ENCODE measurements at regions not wholly inside any gene's neighbourhood (a gene's known extent, or its start where the extent isn't known, plus 50 kb on each side); places are given as distances from the start of the nearest gene placed in this dataset.
A peak's percentile ranks its signal among the peaks of the same experiment; 100 is the strongest.

DNA sequence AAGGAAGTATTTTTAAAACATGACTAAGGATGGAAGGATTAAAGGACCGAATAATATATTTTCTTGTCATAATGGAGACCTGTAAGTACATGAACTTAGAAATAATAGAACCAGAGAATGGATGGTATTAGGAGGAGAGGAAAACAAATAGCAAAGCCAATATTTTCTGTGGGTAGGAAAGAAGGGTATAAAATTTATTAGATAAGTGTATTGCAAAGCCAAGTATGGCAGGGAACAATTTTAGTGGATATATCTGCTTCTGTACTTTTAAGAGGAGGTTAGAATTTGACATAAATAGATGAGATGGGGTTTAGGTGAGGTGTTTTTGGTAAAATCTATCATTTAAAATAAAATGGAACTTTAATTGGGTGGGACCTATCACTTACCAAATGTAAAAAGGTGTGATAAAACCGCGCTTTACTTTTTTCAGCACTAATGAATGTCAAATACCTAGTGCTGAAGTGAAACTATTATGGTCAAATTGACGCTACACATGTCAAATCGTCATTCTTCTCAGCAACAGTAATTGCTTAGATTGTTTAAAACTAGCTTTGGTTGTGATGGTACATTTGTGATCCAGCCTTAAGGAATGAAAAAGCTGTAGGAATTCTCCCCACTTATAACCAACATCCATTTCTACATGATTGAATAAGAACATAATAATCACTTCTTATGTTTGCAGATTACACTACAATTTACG lies 78.1 kb upstream of the ZEB2 start:
- Histone ChIP-seq H3K4me2 (ENCODE audit: extremely low read depth, insufficient read depth, low read length) (no peak overlapping the region), H2AFZ (ENCODE audit: low read length) (no peak overlapping the region), H3K9me3 (ENCODE audit: control insufficient read depth, insufficient read depth, low read depth, low read length) (no peaks in the 10 kb centered on the region), H3K4me3 (replicated peaks in 1 of 4; ENCODE audit: control extremely low read depth in 1 of 4, insufficient read depth in 1 of 4, low read depth in 3 of 4, low read length in 4 of 4) (no peak overlapping the region), H3K4me1 (ENCODE audit: control insufficient read depth, extremely low read depth, insufficient read depth, low read length) (peaks cover 3% of the 10 kb centered on the region), H3K36me3 (ENCODE audit: control insufficient read depth, insufficient read depth, low read length) (no peaks in the 10 kb centered on the region), H3K27me3 (ENCODE audit: control insufficient read depth, insufficient read depth, low read length) (no peaks in the 10 kb centered on the region), H4K20me1 (ENCODE audit: control insufficient read depth, extremely low read depth, insufficient read depth, low read length) (no peaks in the 10 kb centered on the region), H3K79me2 (ENCODE audit: control insufficient read depth, insufficient read depth, low read length) (no peaks in the 10 kb centered on the region), H3K9ac (ENCODE audit: insufficient read depth, low read length) (no peak overlapping the region), H3K27ac (ENCODE audit: insufficient read depth, low read length) (no peak overlapping the region)
- DNase-seq (ENCODE audit: low read depth in 2 of 2): no peak
- no peak for TF ChIP-seq EZH2 (IDR thresholded peaks at IDR 0.05; ENCODE audit: low read length, missing control alignments)

DNA sequence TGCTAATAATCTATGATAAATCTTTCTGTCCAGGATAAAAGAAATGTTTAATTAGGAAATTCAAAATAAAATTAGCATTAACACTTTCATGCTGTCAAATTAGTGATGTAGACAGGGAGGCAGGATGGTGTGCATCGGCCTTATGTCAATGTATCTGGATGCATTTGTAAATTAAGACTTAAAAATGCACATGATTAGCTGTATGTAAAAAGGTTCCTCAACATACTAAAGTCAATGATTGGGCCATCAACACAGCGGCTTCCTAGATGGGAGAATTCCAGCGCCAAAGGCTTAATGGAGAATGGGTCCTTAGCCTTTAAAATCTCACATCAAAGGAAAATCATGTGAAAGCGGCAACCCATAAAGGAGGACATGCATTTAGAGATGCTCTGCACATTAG lies 77.5 kb upstream of the ZEB2 start:
- Histone ChIP-seq H3K4me2 (ENCODE audit: extremely low read depth, insufficient read depth, low read length) (no peak overlapping the region), H3K36me3 (ENCODE audit: control insufficient read depth, insufficient read depth, low read length) (no peaks in the 10 kb centered on the region), H4K20me1 (ENCODE audit: control insufficient read depth, extremely low read depth, insufficient read depth, low read length) (no peaks in the 10 kb centered on the region), H3K9ac (ENCODE audit: insufficient read depth, low read length) (no peak overlapping the region), H2AFZ (ENCODE audit: low read length) (no peak overlapping the region), H3K9me3 (ENCODE audit: control insufficient read depth, insufficient read depth, low read depth, low read length) (no peaks in the 10 kb centered on the region), H3K4me3 (replicated peaks in 1 of 4; ENCODE audit: control extremely low read depth in 1 of 4, insufficient read depth in 1 of 4, low read depth in 3 of 4, low read length in 4 of 4) (no peak overlapping the region), H3K27ac (ENCODE audit: insufficient read depth, low read length) (no peak overlapping the region), H3K4me1 (ENCODE audit: control insufficient read depth, extremely low read depth, insufficient read depth, low read length) (peaks cover 3% of the 10 kb centered on the region), H3K27me3 (ENCODE audit: control insufficient read depth, insufficient read depth, low read length) (no peaks in the 10 kb centered on the region), H3K79me2 (ENCODE audit: control insufficient read depth, insufficient read depth, low read length) (no peaks in the 10 kb centered on the region)
- no peak for DNase-seq (ENCODE audit: low read depth in 2 of 2)
- TF ChIP-seq, protein P1, sequence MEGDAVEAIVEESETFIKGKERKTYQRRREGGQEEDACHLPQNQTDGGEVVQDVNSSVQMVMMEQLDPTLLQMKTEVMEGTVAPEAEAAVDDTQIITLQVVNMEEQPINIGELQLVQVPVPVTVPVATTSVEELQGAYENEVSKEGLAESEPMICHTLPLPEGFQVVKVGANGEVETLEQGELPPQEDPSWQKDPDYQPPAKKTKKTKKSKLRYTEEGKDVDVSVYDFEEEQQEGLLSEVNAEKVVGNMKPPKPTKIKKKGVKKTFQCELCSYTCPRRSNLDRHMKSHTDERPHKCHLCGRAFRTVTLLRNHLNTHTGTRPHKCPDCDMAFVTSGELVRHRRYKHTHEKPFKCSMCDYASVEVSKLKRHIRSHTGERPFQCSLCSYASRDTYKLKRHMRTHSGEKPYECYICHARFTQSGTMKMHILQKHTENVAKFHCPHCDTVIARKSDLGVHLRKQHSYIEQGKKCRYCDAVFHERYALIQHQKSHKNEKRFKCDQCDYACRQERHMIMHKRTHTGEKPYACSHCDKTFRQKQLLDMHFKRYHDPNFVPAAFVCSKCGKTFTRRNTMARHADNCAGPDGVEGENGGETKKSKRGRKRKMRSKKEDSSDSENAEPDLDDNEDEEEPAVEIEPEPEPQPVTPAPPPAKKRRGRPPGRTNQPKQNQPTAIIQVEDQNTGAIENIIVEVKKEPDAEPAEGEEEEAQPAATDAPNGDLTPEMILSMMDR (conservative IDR thresholded peaks at IDR 0.05 in 1 of 2, IDR thresholded peaks at IDR 0.05 in 1 of 2; ENCODE audit: low read depth in 1 of 2, low read length in 2 of 2): no peak
- no peak for TF ChIP-seq EZH2 (IDR thresholded peaks at IDR 0.05; ENCODE audit: low read length, missing control alignments)

DNA sequence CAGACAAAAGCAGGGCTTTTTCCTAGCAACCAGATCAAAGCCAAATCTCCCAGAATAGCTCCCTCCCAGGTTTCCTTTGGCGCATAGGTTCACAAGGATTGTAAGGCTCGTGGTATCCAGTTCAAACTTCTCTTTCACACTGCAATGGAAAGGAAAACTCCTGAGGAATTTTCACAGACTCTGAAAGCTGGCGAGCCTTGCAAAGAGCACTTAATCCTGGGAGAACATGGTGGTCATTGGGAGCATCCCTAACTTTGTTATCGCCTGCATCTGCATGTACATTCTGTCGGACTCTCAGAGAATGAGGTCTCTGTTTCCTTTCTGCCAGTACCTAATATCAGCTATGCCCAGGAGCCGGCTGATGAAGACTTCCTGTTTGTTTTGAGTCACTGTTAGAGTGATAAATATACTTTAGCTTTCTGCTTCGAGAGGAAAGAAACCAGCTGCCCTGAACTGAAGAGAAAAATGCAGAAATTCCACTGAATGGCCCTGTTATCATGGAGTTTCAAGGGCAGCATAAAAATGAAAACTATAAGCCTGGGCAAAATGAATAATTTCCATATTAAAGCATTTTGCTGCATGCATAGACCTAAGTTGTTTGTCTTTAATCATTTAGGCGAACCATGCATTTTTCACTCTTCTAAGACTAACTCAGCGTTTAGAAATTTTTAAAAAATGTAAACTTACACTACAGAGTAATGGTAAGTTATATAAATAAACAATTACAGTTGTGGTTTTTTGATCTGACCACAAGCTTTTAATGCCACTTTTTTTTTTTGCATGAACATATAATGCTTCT lies 76.4 kb upstream of the ZEB2 start:
- DNase-seq (ENCODE audit: low read depth in 2 of 2): peak; percentile 72 to 81
- Histone ChIP-seq H3K27me3 (ENCODE audit: control insufficient read depth, insufficient read depth, low read length) (no peaks in the 10 kb centered on the region), H3K79me2 (ENCODE audit: control insufficient read depth, insufficient read depth, low read length) (no peaks in the 10 kb centered on the region), H3K27ac (ENCODE audit: insufficient read depth, low read length) (no peak overlapping the region), H3K4me3 (replicated peaks in 1 of 4; ENCODE audit: control extremely low read depth in 1 of 4, insufficient read depth in 1 of 4, low read depth in 3 of 4, low read length in 4 of 4) (peak overlapping the region in 1 of 4 experiments; percentile 3), H3K4me2 (ENCODE audit: extremely low read depth, insufficient read depth, low read length) (peak overlapping the region; percentile 2), H3K36me3 (ENCODE audit: control insufficient read depth, insufficient read depth, low read length) (no peaks in the 10 kb centered on the region), H3K4me1 (ENCODE audit: control insufficient read depth, extremely low read depth, insufficient read depth, low read length) (peaks cover 3% of the 10 kb centered on the region), H4K20me1 (ENCODE audit: control insufficient read depth, extremely low read depth, insufficient read depth, low read length) (no peaks in the 10 kb centered on the region), H3K9me3 (ENCODE audit: control insufficient read depth, insufficient read depth, low read depth, low read length) (no peaks in the 10 kb centered on the region), H3K9ac (ENCODE audit: insufficient read depth, low read length) (no peak overlapping the region), H2AFZ (ENCODE audit: low read length) (peak overlapping the region; percentile 52)
- TF ChIP-seq, protein P1 (conservative IDR thresholded peaks at IDR 0.05 in 1 of 2, IDR thresholded peaks at IDR 0.05 in 1 of 2; ENCODE audit: low read depth in 1 of 2, low read length in 2 of 2): no peak
- TF ChIP-seq EZH2 (IDR thresholded peaks at IDR 0.05; ENCODE audit: low read length, missing control alignments): no peak

Measured in fibroblast of lung (primary cell).